GM19035 (cell line): ENCODE measurements at regions not wholly inside any gene's neighbourhood (a gene's known extent, or its start where the extent isn't known, plus 50 kb on each side); places are given as distances from the start of the nearest gene placed in this dataset.

Source experiments
- ATAC-seq: cut with Tn5 transposase; IDR thresholded peaks from one replicate; pipeline ENCODE4 v1.9.1; 2021; ENCODE audit not compliant: unreplicated experiment

- ATAC-seq: no peak
Measured at GRCh38 chr9:89655990-89656657, 51.3 kb downstream of the GADD45G start.

GRCh38 chr9:89657295-89657694, 52.5 kb downstream of the GADD45G start:
- no peak for ATAC-seq

- peak; percentile 70 for ATAC-seq
Measured at GRCh38 chr9:89657765-89658164, 53.0 kb downstream of the GADD45G start.

GRCh38 chr9:89658401-89658800, 53.6 kb downstream of the GADD45G start:
- ATAC-seq: no peak

GRCh38 chr9:89658931-89659330, 54.1 kb downstream of the GADD45G start:
- no peak for ATAC-seq

GRCh38 chr9:89659473-89659872, 54.7 kb downstream of the GADD45G start:
- no peak for ATAC-seq

- no peak for ATAC-seq
Measured at GRCh38 chr9:89659891-89660685, 55.3 kb downstream of the GADD45G start.

GRCh38 chr9:89661391-89661949, 56.7 kb downstream of the GADD45G start:
- no peak for ATAC-seq

GRCh38 chr9:89661956-89662717, 57.3 kb downstream of the GADD45G start:
- no peak for ATAC-seq

- ATAC-seq: no peak
Measured at GRCh38 chr9:89662718-89663613, 58.2 kb downstream of the GADD45G start.

- no peak for ATAC-seq
Measured at GRCh38 chr9:89663614-89663970, 58.8 kb downstream of the GADD45G start.

GRCh38 chr9:89664010-89664409, 59.2 kb downstream of the GADD45G start:
- no peak for ATAC-seq

GRCh38 chr9:89664896-89665329, 60.1 kb downstream of the GADD45G start:
- no peak for ATAC-seq

GRCh38 chr9:89666364-89666763, 61.6 kb downstream of the GADD45G start:
- no peak for ATAC-seq

- no peak for ATAC-seq
Measured at GRCh38 chr9:89666950-89667349, 62.1 kb downstream of the GADD45G start.

GRCh38 chr9:89667726-89668125, 62.9 kb downstream of the GADD45G start:
- ATAC-seq: no peak

GRCh38 chr9:89668216-89668865, 63.5 kb downstream of the GADD45G start:
- ATAC-seq: no peak

GRCh38 chr9:89668866-89669246, 64.0 kb downstream of the GADD45G start:
- no peak for ATAC-seq

GRCh38 chr9:89669361-89669842, 64.6 kb downstream of the GADD45G start:
- ATAC-seq: no peak

GRCh38 chr9:89670114-89670513, 65.3 kb downstream of the GADD45G start:
- no peak for ATAC-seq
